Astrocyte (in vitro differentiated cells and primary cell): ENCODE measurements at regions not wholly inside any gene's neighbourhood (a gene's known extent, or its start where the extent isn't known, plus 50 kb on each side); places are given as distances from the start of the nearest gene placed in this dataset.
A peak's percentile ranks its signal among the peaks of the same experiment; 100 is the strongest.

Experiments
- DNase-seq: peaks from one replicate; pipeline ENCODE4 v3.0.0-alpha.2; 2010; ENCODE audit warnings: low read depth
- FAIRE-seq: peaks from 2 replicates; lab custom pipeline; 2011; peaks lifted over from hg19 to GRCh38; lab: Jason Lieb, UNC
- H2AFZ ChIP-seq: 2 replicates; pipeline ENCODE4 v1.6.0; 2012; ENCODE audit warnings: low read depth, low read length, inconsistent platforms
- H3K27ac ChIP-seq: 2 replicates; pipeline ENCODE4 v1.5.1; 2011; ENCODE audit warnings: low read depth, low read length, inconsistent platforms
- H3K27me3 ChIP-seq: 2 replicates; pipeline ENCODE4 v1.6.0; 2011; ENCODE audit warnings: low read length, inconsistent platforms; ENCODE audit not compliant: insufficient read depth
- H3K36me3 ChIP-seq: 2 replicates; pipeline ENCODE4 v1.5.1; 2011; ENCODE audit warnings: low read length, inconsistent platforms; ENCODE audit not compliant: insufficient read depth
- H3K4me1 ChIP-seq: 2 replicates; pipeline ENCODE4 v1.5.1; 2011; ENCODE audit warnings: low read length, inconsistent platforms; ENCODE audit not compliant: insufficient read depth
- H3K4me2 ChIP-seq: 2 replicates; pipeline ENCODE4 v1.6.0; 2012; ENCODE audit warnings: low read length, inconsistent platforms
- H3K4me3 ChIP-seq: 2 replicates; pipeline ENCODE4 v1.5.1; 2011; ENCODE audit warnings: low read depth, mild to moderate bottlenecking, low read length, inconsistent platforms; ENCODE audit not compliant: insufficient read depth
- H3K79me2 ChIP-seq: 2 replicates; pipeline ENCODE4 v1.6.0; 2012; ENCODE audit warnings: mild to moderate bottlenecking, low read length, inconsistent platforms; ENCODE audit not compliant: insufficient read depth
- H3K9ac ChIP-seq: 2 replicates; pipeline ENCODE4 v1.6.0; 2012; ENCODE audit warnings: mild to moderate bottlenecking, low read length, inconsistent platforms
- H3K9me3 ChIP-seq: 2 replicates; pipeline ENCODE4 v1.5.1; 2012; ENCODE audit warnings: low read depth, mild to moderate bottlenecking, low read length, inconsistent platforms; ENCODE audit not compliant: insufficient read depth
- H4K20me1 ChIP-seq: 2 replicates; pipeline ENCODE4 v1.6.0; 2012; ENCODE audit warnings: low read length, inconsistent platforms; ENCODE audit not compliant: insufficient read depth
- H3K27ac Mint-ChIP-seq: one replicate; pipeline ENCODE4 v1.8.0; 2021; ENCODE audit warnings: mild to moderate bottlenecking, mixed read lengths; ENCODE audit not compliant: unreplicated experiment
- H3K27me3 Mint-ChIP-seq: one replicate; pipeline ENCODE4 v1.8.0; 2021; ENCODE audit warnings: low read depth, mixed read lengths; ENCODE audit not compliant: unreplicated experiment
- H3K36me3 Mint-ChIP-seq: one replicate; pipeline ENCODE4 v1.8.0; 2021; ENCODE audit warnings: low read depth, mixed read lengths; ENCODE audit not compliant: unreplicated experiment
- H3K4me1 Mint-ChIP-seq: one replicate; pipeline ENCODE4 v1.8.0; 2021; ENCODE audit warnings: low read depth, mixed read lengths; ENCODE audit not compliant: unreplicated experiment
- H3K4me3 Mint-ChIP-seq: one replicate; pipeline ENCODE4 v1.8.0; 2021; ENCODE audit warnings: mild to moderate bottlenecking, moderate library complexity, mixed read lengths; ENCODE audit not compliant: unreplicated experiment
- H3K9me3 Mint-ChIP-seq: one replicate; pipeline ENCODE4 v1.8.0; 2021; ENCODE audit warnings: mild to moderate bottlenecking, mixed read lengths; ENCODE audit not compliant: unreplicated experiment
- CTCF ChIP-seq: IDR thresholded peaks from 2 replicates; pipeline ENCODE4 v1.5.1; 2011; ENCODE audit warnings: low read depth, mild to moderate bottlenecking, inconsistent platforms, low read length, moderate library complexity; ENCODE audit not compliant: insufficient read depth
- EZH2 ChIP-seq: IDR thresholded peaks from 2 replicates; pipeline ENCODE4 v1.6.1; 2012; ENCODE audit warnings: mild to moderate bottlenecking, low read length, inconsistent platforms; ENCODE audit not compliant: insufficient read depth

- H2AFZ ChIP-seq, result no peak overlapping the region
- TF ChIP-seq CTCF (no peak), EZH2 (no peak)
- DNase-seq, result peak; percentile 46
- no peak overlapping the region for H3K27ac ChIP-seq
- peaks cover 4% of the 10 kb centered on the region for H3K9me3 Mint-ChIP-seq
- no peak overlapping the region for H3K27ac Mint-ChIP-seq
- H3K27me3 Mint-ChIP-seq, result no peaks in the 10 kb centered on the region
- FAIRE-seq, result peak; percentile 45
- H3K79me2 ChIP-seq, result no peaks in the 10 kb centered on the region
- H3K27me3 ChIP-seq, result no peaks in the 10 kb centered on the region
- H3K4me3 ChIP-seq, result no peak overlapping the region
- peaks cover 18% of the 10 kb centered on the region for H3K4me1 Mint-ChIP-seq
- H3K36me3 Mint-ChIP-seq, result no peaks in the 10 kb centered on the region
- no peak overlapping the region for H3K4me3 Mint-ChIP-seq
- H3K4me2 ChIP-seq, result no peak overlapping the region
- H4K20me1 ChIP-seq, result no peaks in the 10 kb centered on the region
- H3K36me3 ChIP-seq, result no peaks in the 10 kb centered on the region
- H3K9me3 ChIP-seq, result no peaks in the 10 kb centered on the region
- no peak overlapping the region for H3K9ac ChIP-seq
- H3K4me1 ChIP-seq, result peaks cover 5% of the 10 kb centered on the region
These were observed 164.9 kb upstream of the PAPPA start for GRCh38 chr9:115988701-115989100.

- Histone ChIP-seq H3K36me3 (no peaks in the 10 kb centered on the region), H3K9ac (no peak overlapping the region), H3K4me3 (no peak overlapping the region), H2AFZ (no peak overlapping the region), H3K4me1 (peaks cover 5% of the 10 kb centered on the region), H3K79me2 (no peaks in the 10 kb centered on the region), H3K27me3 (no peaks in the 10 kb centered on the region), H3K27ac (no peak overlapping the region), H4K20me1 (no peaks in the 10 kb centered on the region), H3K4me2 (no peak overlapping the region), H3K9me3 (no peaks in the 10 kb centered on the region)
- peaks cover 21% of the 10 kb centered on the region for H3K4me1 Mint-ChIP-seq
- FAIRE-seq (no peak), DNase-seq (no peak)
- no peaks in the 10 kb centered on the region for H3K36me3 Mint-ChIP-seq
- H3K4me3 Mint-ChIP-seq, result no peak overlapping the region
- H3K9me3 Mint-ChIP-seq, result peaks cover 2% of the 10 kb centered on the region
- no peak overlapping the region for H3K27ac Mint-ChIP-seq
- TF ChIP-seq EZH2 (no peak), CTCF (no peak)
- no peaks in the 10 kb centered on the region for H3K27me3 Mint-ChIP-seq
These were observed 163.8 kb upstream of the PAPPA start for GRCh38 chr9:115989831-115990230.

DNA sequence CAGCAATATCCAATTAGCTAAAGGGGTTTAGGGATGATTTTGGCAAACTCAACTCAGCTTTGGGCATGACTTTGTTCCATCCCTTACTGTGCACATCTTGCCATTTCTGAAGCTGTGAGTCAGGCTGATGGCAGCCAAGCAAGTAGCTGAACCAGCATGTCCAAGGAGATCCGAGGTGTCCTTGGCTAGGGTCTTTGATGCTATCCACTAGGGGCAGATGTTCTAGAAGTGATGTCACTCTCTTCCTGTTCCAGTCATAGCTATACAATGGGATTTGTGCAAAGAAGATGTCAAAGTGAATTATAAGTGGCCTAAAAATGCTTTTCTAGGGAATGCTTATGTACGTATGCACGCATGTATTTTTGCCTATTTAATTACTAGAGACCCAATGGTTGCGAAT is 160.8 kb upstream of the PAPPA start:
- H3K4me2 ChIP-seq, result peak overlapping the region; percentile 1
- no peak overlapping the region for H3K27ac Mint-ChIP-seq
- H3K27ac ChIP-seq, result no peak overlapping the region
- H4K20me1 ChIP-seq, result no peaks in the 10 kb centered on the region
- H3K36me3 ChIP-seq, result no peaks in the 10 kb centered on the region
- no peak overlapping the region for H3K9ac ChIP-seq
- no peaks in the 10 kb centered on the region for H3K9me3 Mint-ChIP-seq
- peak; percentile 88 for FAIRE-seq
- H3K27me3 Mint-ChIP-seq, result no peaks in the 10 kb centered on the region
- no peak overlapping the region for H3K4me3 Mint-ChIP-seq
- H3K4me1 Mint-ChIP-seq, result peaks cover 36% of the 10 kb centered on the region
- peak; percentile 62 for DNase-seq
- H3K36me3 Mint-ChIP-seq, result no peaks in the 10 kb centered on the region
- H3K4me1 ChIP-seq, result peaks cover 14% of the 10 kb centered on the region
- H3K27me3 ChIP-seq, result no peaks in the 10 kb centered on the region
- H3K9me3 ChIP-seq, result no peaks in the 10 kb centered on the region
- no peaks in the 10 kb centered on the region for H3K79me2 ChIP-seq
- H3K4me3 ChIP-seq, result no peak overlapping the region
- no peak overlapping the region for H2AFZ ChIP-seq
- TF ChIP-seq CTCF, result peak; percentile 29
- no peak for TF ChIP-seq EZH2
